ENCODE measurements at regions not wholly inside any gene's neighbourhood (a gene's known extent, or its start where the extent isn't known, plus 50 kb on each side); places are given as distances from the start of the nearest gene placed in this dataset.
"Not testable (repeated sequence)": the region's sequence is repeated elsewhere in the genome, so short reads cannot be mapped to it uniquely, and the experiment has no call there.

GRCh38 chr3:186454881-186455703 is 89.1 kb downstream of the CRYGS start:
- no peak for DNase-seq (ENCODE audit: low read depth)

- DNase-seq (ENCODE audit: low read depth), result no peak
These were observed 90.6 kb downstream of the CRYGS start for GRCh38 chr3:186453531-186453930.

- peak; percentile 27 for DNase-seq (ENCODE audit: low read depth)
These were observed 90.5 kb upstream of the DGKG start for GRCh38 chr3:186452517-186452916.

GRCh38 chr3:186451371-186451770 is 89.3 kb upstream of the DGKG start:
- no peak for DNase-seq (ENCODE audit: low read depth)

GRCh38 chr3:186444974-186445373 is 82.9 kb upstream of the DGKG start:
- DNase-seq (ENCODE audit: low read depth), result no peak

GRCh38 chr3:186444288-186444687 is 82.3 kb upstream of the DGKG start:
- no peak for DNase-seq (ENCODE audit: low read depth)

- DNase-seq (ENCODE audit: low read depth), result not testable (repeated sequence)
These were observed 80.9 kb upstream of the DGKG start for GRCh38 chr3:186442979-186443378.

GRCh38 chr3:186442162-186442561 is 80.1 kb upstream of the DGKG start:
- DNase-seq (ENCODE audit: low read depth), result no peak

- DNase-seq (ENCODE audit: low read depth), result no peak
These were observed 78.9 kb upstream of the DGKG start for GRCh38 chr3:186440891-186441290.

GRCh38 chr3:186439725-186440124 is 77.7 kb upstream of the DGKG start:
- no peak for DNase-seq (ENCODE audit: low read depth)

GRCh38 chr3:186435332-186435731 is 73.3 kb upstream of the DGKG start:
- DNase-seq (ENCODE audit: low read depth), result not testable (repeated sequence)

GRCh38 chr3:186432944-186433732 is 71.1 kb upstream of the DGKG start:
- DNase-seq (ENCODE audit: low read depth), result no peak

GRCh38 chr3:186432189-186432588 is 70.2 kb upstream of the DGKG start:
- DNase-seq (ENCODE audit: low read depth), result no peak

- DNase-seq (ENCODE audit: low read depth), result no peak
These were observed 65.7 kb upstream of the DGKG start for GRCh38 chr3:186427627-186428281.

GRCh38 chr3:186425788-186426730 is 64.0 kb upstream of the DGKG start:
- DNase-seq (ENCODE audit: low read depth), result no peak

- DNase-seq (ENCODE audit: low read depth), result no peak
These were observed 59.9 kb upstream of the DGKG start for GRCh38 chr3:186421946-186422345.

- no peak for DNase-seq (ENCODE audit: low read depth)
These were observed 56.7 kb upstream of the DGKG start for GRCh38 chr3:186418671-186419145.

- peak; percentile 80 for DNase-seq (ENCODE audit: low read depth)
These were observed 55.8 kb upstream of the DGKG start for GRCh38 chr3:186417791-186418190.

GRCh38 chr3:186414735-186415419 is 52.8 kb upstream of the DGKG start:
- peak; percentile 91 for DNase-seq (ENCODE audit: low read depth)

GRCh38 chr3:186413615-186414415 is 51.8 kb upstream of the DGKG start:
- DNase-seq (ENCODE audit: low read depth), result no peak
